BJ (cell line): ENCODE measurements at regions not wholly inside any gene's neighbourhood (a gene's known extent, or its start where the extent isn't known, plus 50 kb on each side); places are given as distances from the start of the nearest gene placed in this dataset.

Experiments
- CTCF ChIA-PET: fragments of 350-600 bp; formaldehyde crosslinking; extraction: SDS; loops from one replicate; lab custom pipeline; 2021; ENCODE audit warnings: antibody characterized with exemption, inconsistent platforms; lab: Yijun Ruan, JAX
- POLR2A ChIA-PET: fragments of 300-600 bp; sonication (Branson Sonifier 250); formaldehyde crosslinking; extraction: SDS; loops from one replicate; lab custom pipeline; 2021; ENCODE audit warnings: antibody characterized with exemption; lab: Charles Lee
- DNase-seq: peaks from one replicate; pipeline ENCODE4 v3.0.0-alpha.2; 2011; ENCODE audit warnings: low read depth
- H3K27me3 ChIP-seq: 2 replicates; pipeline ENCODE4 v1.6.0; 2011; ENCODE audit warnings: low read length; ENCODE audit not compliant: control insufficient read depth, insufficient read depth
- H3K36me3 ChIP-seq: 2 replicates; pipeline ENCODE4 v1.5.1; 2011; ENCODE audit warnings: low read length; ENCODE audit not compliant: control insufficient read depth, insufficient read depth
- H3K4me3 ChIP-seq: 2 replicates; pipeline ENCODE4 v1.5.1; 2011; ENCODE audit warnings: low read depth, mild to moderate bottlenecking, control low read depth, low read length
- CTCF ChIP-seq: IDR thresholded peaks from 2 replicates; pipeline ENCODE4 v1.5.1; 2011; ENCODE audit warnings: low read depth, mild to moderate bottlenecking, control low read depth, inconsistent platforms, low read length, moderate library complexity; ENCODE audit not compliant: insufficient read depth

- Histone ChIP-seq H3K4me3 (no peak overlapping the region), H3K27me3 (no peaks in the 10 kb centered on the region), H3K36me3 (no peaks in the 10 kb centered on the region)
- CTCF ChIA-PET = no interaction called here
- no peak for TF ChIP-seq CTCF
- POLR2A ChIA-PET = no interaction called here
- no peak for DNase-seq
Observed at GRCh38 chr9:29640507-29640906, 2067.2 kb upstream of the C9orf72 start.

- ChIA-PET POLR2A (no interaction called here), CTCF (no interaction called here)
- H3K4me3 ChIP-seq = no peak overlapping the region
- DNase-seq = no peak
- no peak for TF ChIP-seq CTCF
- no peaks in the 10 kb centered on the region for H3K27me3 ChIP-seq
- no peaks in the 10 kb centered on the region for H3K36me3 ChIP-seq
Observed at GRCh38 chr9:29644514-29644913, 2071.2 kb upstream of the C9orf72 start.

- DNase-seq = no peak
- Histone ChIP-seq H3K36me3 (no peaks in the 10 kb centered on the region), H3K27me3 (no peaks in the 10 kb centered on the region), H3K4me3 (no peak overlapping the region)
- TF ChIP-seq CTCF = no peak
- POLR2A ChIA-PET = no interaction called here
- CTCF ChIA-PET = no interaction called here
Observed at GRCh38 chr9:29647451-29647850, 2074.2 kb upstream of the C9orf72 start.

GRCh38 chr9:29648132-29648531 lies 2074.9 kb upstream of the C9orf72 start:
- POLR2A ChIA-PET = no interaction called here

GRCh38 chr9:29648601-29649000 lies 2075.3 kb upstream of the C9orf72 start:
- H3K36me3 ChIP-seq = no peaks in the 10 kb centered on the region
- ChIA-PET CTCF (no interaction called here), POLR2A (no interaction called here)
- no peak for DNase-seq
- H3K27me3 ChIP-seq = no peaks in the 10 kb centered on the region
- no peak for TF ChIP-seq CTCF
- H3K4me3 ChIP-seq = no peak overlapping the region

More at GRCh38 chr9:29648132-29648531, 2074.9 kb upstream of the C9orf72 start:
- CTCF ChIA-PET = no interaction called here
- Histone ChIP-seq H3K36me3 (no peaks in the 10 kb centered on the region), H3K27me3 (no peaks in the 10 kb centered on the region), H3K4me3 (no peak overlapping the region)
- no peak for TF ChIP-seq CTCF
- no peak for DNase-seq
